ENCODE measurements at regions not wholly inside any gene's neighbourhood (a gene's known extent, or its start where the extent isn't known, plus 50 kb on each side); places are given as distances from the start of the nearest gene placed in this dataset.

DNA sequence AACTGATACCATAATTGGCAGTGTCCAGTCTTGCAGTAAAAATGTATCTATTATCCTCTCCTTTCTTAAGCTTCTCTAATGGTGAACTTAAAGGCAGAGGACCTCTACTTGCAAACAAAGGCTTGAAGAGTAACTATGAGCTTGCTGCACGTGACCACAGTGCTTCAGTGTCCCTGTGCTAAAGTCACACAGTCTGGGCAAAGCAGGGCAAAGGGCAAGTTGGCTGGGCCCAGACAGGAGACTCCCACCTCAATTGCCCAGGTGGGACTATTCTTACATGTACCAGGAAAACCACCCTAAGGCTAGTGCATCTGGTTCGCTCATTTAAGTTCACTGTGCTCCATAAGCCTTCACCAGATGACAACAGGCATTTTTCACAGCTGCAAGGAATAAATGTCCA, 374.2 kb upstream of the PROX1 start:
- no peaks in the 10 kb centered on the region for H3K36me3 ChIP-seq (ENCODE audit: insufficient read depth, low read length)
- no peaks in the 10 kb centered on the region for H3K79me2 ChIP-seq (ENCODE audit: insufficient read depth, low read length)
- H3K9ac ChIP-seq (ENCODE audit: low read length): no peak overlapping the region
- H3K27me3 Mint-ChIP-seq (ENCODE audit: low read depth, unreplicated experiment): peaks cover 54% of the 10 kb centered on the region
- H3K27me3 ChIP-seq (ENCODE audit: insufficient read depth, low read length): no peaks in the 10 kb centered on the region
- H4K20me1 ChIP-seq (ENCODE audit: insufficient read depth, low read length): no peaks in the 10 kb centered on the region
- TF ChIP-seq EZH2 (IDR thresholded peaks at IDR 0.05; ENCODE audit: insufficient read depth, low read length): no peak
- TF ChIP-seq, protein P1, sequence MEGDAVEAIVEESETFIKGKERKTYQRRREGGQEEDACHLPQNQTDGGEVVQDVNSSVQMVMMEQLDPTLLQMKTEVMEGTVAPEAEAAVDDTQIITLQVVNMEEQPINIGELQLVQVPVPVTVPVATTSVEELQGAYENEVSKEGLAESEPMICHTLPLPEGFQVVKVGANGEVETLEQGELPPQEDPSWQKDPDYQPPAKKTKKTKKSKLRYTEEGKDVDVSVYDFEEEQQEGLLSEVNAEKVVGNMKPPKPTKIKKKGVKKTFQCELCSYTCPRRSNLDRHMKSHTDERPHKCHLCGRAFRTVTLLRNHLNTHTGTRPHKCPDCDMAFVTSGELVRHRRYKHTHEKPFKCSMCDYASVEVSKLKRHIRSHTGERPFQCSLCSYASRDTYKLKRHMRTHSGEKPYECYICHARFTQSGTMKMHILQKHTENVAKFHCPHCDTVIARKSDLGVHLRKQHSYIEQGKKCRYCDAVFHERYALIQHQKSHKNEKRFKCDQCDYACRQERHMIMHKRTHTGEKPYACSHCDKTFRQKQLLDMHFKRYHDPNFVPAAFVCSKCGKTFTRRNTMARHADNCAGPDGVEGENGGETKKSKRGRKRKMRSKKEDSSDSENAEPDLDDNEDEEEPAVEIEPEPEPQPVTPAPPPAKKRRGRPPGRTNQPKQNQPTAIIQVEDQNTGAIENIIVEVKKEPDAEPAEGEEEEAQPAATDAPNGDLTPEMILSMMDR (IDR thresholded peaks at IDR 0.05; ENCODE audit: insufficient read depth, low read depth, low read length): no peak
- H3K4me3 Mint-ChIP-seq (ENCODE audit: unreplicated experiment): no peak overlapping the region
- no peaks in the 10 kb centered on the region for H3K4me1 Mint-ChIP-seq (ENCODE audit: low read depth, unreplicated experiment)
- H2AFZ ChIP-seq (ENCODE audit: low read depth, low read length): no peak overlapping the region
- H3K27ac ChIP-seq (ENCODE audit: low read depth, low read length): no peak overlapping the region
- no peaks in the 10 kb centered on the region for H3K36me3 Mint-ChIP-seq (ENCODE audit: low read depth, unreplicated experiment)
- H3K4me3 ChIP-seq (ENCODE audit: insufficient read depth, low read depth, low read length): no peak overlapping the region
- H3K27ac Mint-ChIP-seq (ENCODE audit: unreplicated experiment): no peak overlapping the region
- H3K4me1 ChIP-seq (ENCODE audit: insufficient read depth, low read length): no peaks in the 10 kb centered on the region
- no peak for FAIRE-seq
- no peaks in the 10 kb centered on the region for H3K9me3 Mint-ChIP-seq (ENCODE audit: unreplicated experiment)
- H3K4me2 ChIP-seq (ENCODE audit: low read length): no peak overlapping the region
- no peaks in the 10 kb centered on the region for H3K9me3 ChIP-seq (ENCODE audit: insufficient read depth, low read depth, low read length)
- no peak for DNase-seq (ENCODE audit: low read depth)

DNA sequence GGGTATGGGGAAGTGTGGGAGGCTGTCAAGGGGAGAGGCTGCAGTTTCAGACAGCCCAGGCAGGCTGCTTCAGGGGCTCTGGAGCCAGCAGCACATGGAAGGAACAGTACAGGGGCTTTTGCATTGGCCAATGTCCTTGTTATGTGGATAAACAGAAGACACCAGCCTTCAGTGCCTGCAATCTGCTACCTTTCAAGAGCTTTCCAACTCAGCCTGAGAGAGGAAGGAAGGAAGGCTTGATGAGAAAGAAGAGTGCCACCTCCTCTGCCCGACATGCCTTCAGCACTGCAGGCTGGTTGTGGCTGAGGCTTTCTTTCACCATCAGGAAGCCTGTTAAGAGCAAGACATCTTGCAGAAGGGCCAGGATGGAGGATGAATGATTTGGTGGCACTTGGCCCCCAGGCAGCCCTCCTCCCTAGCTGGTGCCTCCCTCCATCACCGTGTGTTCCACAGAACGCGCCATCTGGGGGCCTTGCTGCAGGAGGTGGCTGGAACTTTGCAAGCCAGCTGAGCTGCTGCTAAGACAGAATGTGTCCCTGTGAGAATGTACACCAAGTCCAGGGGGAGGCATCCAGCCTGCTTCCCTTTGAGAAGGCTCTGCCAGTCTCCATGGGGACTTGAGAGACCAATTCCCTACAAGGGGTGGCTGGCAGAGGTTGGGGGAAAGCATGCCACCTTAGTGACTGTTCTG, 372.4 kb upstream of the PROX1 start:
- Histone ChIP-seq H3K4me1 (ENCODE audit: insufficient read depth, low read length) (no peaks in the 10 kb centered on the region), H2AFZ (ENCODE audit: low read depth, low read length) (no peak overlapping the region), H3K9ac (ENCODE audit: low read length) (no peak overlapping the region), H3K9me3 (ENCODE audit: insufficient read depth, low read depth, low read length) (peaks cover 3% of the 10 kb centered on the region), H3K27ac (ENCODE audit: low read depth, low read length) (no peak overlapping the region), H4K20me1 (ENCODE audit: insufficient read depth, low read length) (no peaks in the 10 kb centered on the region), H3K4me2 (ENCODE audit: low read length) (no peak overlapping the region), H3K4me3 (ENCODE audit: insufficient read depth, low read depth, low read length) (no peak overlapping the region), H3K27me3 (ENCODE audit: insufficient read depth, low read length) (no peaks in the 10 kb centered on the region), H3K36me3 (ENCODE audit: insufficient read depth, low read length) (no peaks in the 10 kb centered on the region), H3K79me2 (ENCODE audit: insufficient read depth, low read length) (no peaks in the 10 kb centered on the region)
- no peak for TF ChIP-seq EZH2 (IDR thresholded peaks at IDR 0.05; ENCODE audit: insufficient read depth, low read length)
- TF ChIP-seq, protein P1 (IDR thresholded peaks at IDR 0.05; ENCODE audit: insufficient read depth, low read depth, low read length): no peak
- Mint-ChIP-seq H3K27me3 (ENCODE audit: low read depth, unreplicated experiment) (peaks cover 66% of the 10 kb centered on the region), H3K4me3 (ENCODE audit: unreplicated experiment) (no peak overlapping the region), H3K36me3 (ENCODE audit: low read depth, unreplicated experiment) (no peaks in the 10 kb centered on the region), H3K4me1 (ENCODE audit: low read depth, unreplicated experiment) (no peaks in the 10 kb centered on the region), H3K27ac (ENCODE audit: unreplicated experiment) (no peak overlapping the region), H3K9me3 (ENCODE audit: unreplicated experiment) (no peaks in the 10 kb centered on the region)
- no peak for FAIRE-seq
- DNase-seq (ENCODE audit: low read depth): no peak

DNA sequence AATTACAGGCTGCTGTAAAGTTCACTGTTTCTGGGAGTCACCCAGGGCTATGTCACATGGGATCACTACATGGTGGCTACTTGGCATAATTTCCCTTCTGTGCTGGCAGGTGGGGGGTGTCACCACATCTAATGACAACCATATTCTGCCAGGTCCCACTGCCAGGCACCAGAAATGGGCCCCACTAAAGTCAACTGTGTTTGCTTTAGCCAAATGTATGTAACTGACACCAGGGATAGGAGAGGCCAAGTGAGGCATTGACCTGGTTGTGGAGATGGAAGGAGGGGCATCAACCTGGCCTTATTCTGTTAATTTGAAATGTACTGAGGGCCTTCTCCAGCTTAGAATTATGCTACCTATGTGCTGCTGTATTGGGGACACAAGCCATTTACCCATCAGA, 370.6 kb upstream of the PROX1 start:
- Histone ChIP-seq H3K27me3 (ENCODE audit: insufficient read depth, low read length) (no peaks in the 10 kb centered on the region), H3K27ac (ENCODE audit: low read depth, low read length) (no peak overlapping the region), H3K4me1 (ENCODE audit: insufficient read depth, low read length) (no peaks in the 10 kb centered on the region), H3K9me3 (ENCODE audit: insufficient read depth, low read depth, low read length) (peaks cover 3% of the 10 kb centered on the region), H3K4me3 (ENCODE audit: insufficient read depth, low read depth, low read length) (no peak overlapping the region), H4K20me1 (ENCODE audit: insufficient read depth, low read length) (no peaks in the 10 kb centered on the region), H3K36me3 (ENCODE audit: insufficient read depth, low read length) (no peaks in the 10 kb centered on the region), H3K9ac (ENCODE audit: low read length) (no peak overlapping the region), H3K79me2 (ENCODE audit: insufficient read depth, low read length) (no peaks in the 10 kb centered on the region), H2AFZ (ENCODE audit: low read depth, low read length) (no peak overlapping the region), H3K4me2 (ENCODE audit: low read length) (no peak overlapping the region)
- H3K27ac Mint-ChIP-seq (ENCODE audit: unreplicated experiment): no peak overlapping the region
- peaks cover 66% of the 10 kb centered on the region for H3K27me3 Mint-ChIP-seq (ENCODE audit: low read depth, unreplicated experiment)
- TF ChIP-seq, protein P1 (IDR thresholded peaks at IDR 0.05; ENCODE audit: insufficient read depth, low read depth, low read length): no peak
- TF ChIP-seq EZH2 (IDR thresholded peaks at IDR 0.05; ENCODE audit: insufficient read depth, low read length): no peak
- H3K4me1 Mint-ChIP-seq (ENCODE audit: low read depth, unreplicated experiment): peaks cover 2% of the 10 kb centered on the region
- H3K9me3 Mint-ChIP-seq (ENCODE audit: unreplicated experiment): no peaks in the 10 kb centered on the region
- no peak for FAIRE-seq
- DNase-seq (ENCODE audit: low read depth): no peak
- H3K4me3 Mint-ChIP-seq (ENCODE audit: unreplicated experiment): no peak overlapping the region
- H3K36me3 Mint-ChIP-seq (ENCODE audit: low read depth, unreplicated experiment): no peaks in the 10 kb centered on the region
